Panc1 (cell line): ENCODE measurements at regions not wholly inside any gene's neighbourhood (a gene's known extent, or its start where the extent isn't known, plus 50 kb on each side); places are given as distances from the start of the nearest gene placed in this dataset.

Experiments used
- ATAC-seq: fragments of 200-7000 bp; cut with Tn5 transposase; 2 replicates; pipeline ENCODE4 v1.9.1; 2020; ENCODE audit warnings: mild to moderate bottlenecking, moderate library complexity
- BruUV-seq: library from RNA; stranded (reverse); fragments of 400-500 nt; replicated peaks from 2 replicates; lab custom pipeline; 2021; lab: Mats Ljungman, UMichigan
- CTCF ChIA-PET: fragments of 300-600 bp; sonication (Branson Sonifier 250); formaldehyde crosslinking; loops from one replicate; lab custom pipeline; 2022; ENCODE audit warnings: antibody characterized with exemption; lab: Charles Lee
- POLR2A ChIA-PET: fragments of 300-600 bp; sonication (Branson Sonifier 250); formaldehyde crosslinking; loops from one replicate; lab custom pipeline; 2022; ENCODE audit warnings: antibody characterized with exemption; lab: Charles Lee
- DNase-seq: peaks from one replicate; pipeline ENCODE4 v3.0.0-alpha.2; 2010; ENCODE audit warnings: low read depth, low spot score
- H3K27ac ChIP-seq: 2 replicates; pipeline ENCODE4 v1.5.1; 2011; ENCODE audit warnings: mild to moderate bottlenecking, low read length, inconsistent platforms
- H3K27me3 ChIP-seq: fragments of 200-500 bp; sonication (Bioruptor generic); 2 replicates; pipeline ENCODE4 v1.6.0; 2014; ENCODE audit warnings: low read length, inconsistent platforms; ENCODE audit not compliant: control insufficient read depth, insufficient read depth
- H3K36me3 ChIP-seq: fragments of 200-500 bp; sonication (Bioruptor generic); 2 replicates; pipeline ENCODE4 v1.5.1; 2014; ENCODE audit warnings: inconsistent platforms, mild to moderate bottlenecking, low read length, moderate library complexity; ENCODE audit not compliant: control insufficient read depth, insufficient read depth
- H3K4me1 ChIP-seq: 2 replicates; pipeline ENCODE4 v1.5.1; 2011; ENCODE audit warnings: inconsistent platforms, mild to moderate bottlenecking, low read length, moderate library complexity; ENCODE audit not compliant: control insufficient read depth, insufficient read depth
- H3K4me3 ChIP-seq, 2 experiments: 2 replicates each; pipeline ENCODE4 v1.5.1; 2011 to 2012; ENCODE audit warnings: low read depth in 2 of 2, low read length in 2 of 2, mild to moderate bottlenecking in 2 of 2, inconsistent platforms in 1 of 2, moderate library complexity in 1 of 2
- H3K9me3 ChIP-seq: fragments of 200-500 bp; sonication (Bioruptor generic); 2 replicates; pipeline ENCODE4 v1.5.1; 2014; ENCODE audit warnings: low read depth, mild to moderate bottlenecking, inconsistent platforms, low read length, moderate library complexity; ENCODE audit not compliant: control insufficient read depth, insufficient read depth
- CTCF ChIP-seq: fragments of 450-650 bp; IDR thresholded peaks from 2 replicates; pipeline ENCODE4 v1.5.1; 2017; ENCODE audit warnings: mild to moderate bottlenecking
- POLR2AphosphoS5 ChIP-seq: IDR thresholded peaks from 2 replicates; pipeline ENCODE4 v1.6.1; 2012; ENCODE audit warnings: mild to moderate bottlenecking, low read depth, low read length, moderate library complexity
- REST ChIP-seq, 2 experiments: IDR thresholded peaks; 2 replicates each; pipeline ENCODE4 v1.6.1; 2011 to 2012; ENCODE audit warnings: low read depth in 2 of 2, control low read depth in 1 of 2, low read length in 1 of 2, mild to moderate bottlenecking in 1 of 2, moderate library complexity in 1 of 2; ENCODE audit not compliant: insufficient read depth in 1 of 2
- SIN3A ChIP-seq: IDR thresholded peaks from 2 replicates; pipeline ENCODE4 v1.6.1; 2012; ENCODE audit warnings: low read depth, mild to moderate bottlenecking, low read length, moderate library complexity, borderline replicate concordance; ENCODE audit not compliant: insufficient read depth
- TCF7L2 ChIP-seq: IDR thresholded peaks from 2 replicates; pipeline ENCODE4 v1.6.1; 2011; ENCODE audit warnings: mild to moderate bottlenecking, low read depth, low read length, inconsistent platforms
- in situ Hi-C: cut with HindIII; loops from 2 replicates; pipeline ENCODE4 v1.10.0; 2016; ENCODE audit warnings: low sequenced_read_pairs, low pct_unique_long_range_greater_than_20kb
- intact Hi-C: fragments of 100-400 bp; cut with micrococcal nuclease; formaldehyde crosslinking; loops from one replicate; pipeline ENCODE4 v1.10.0; 2022; ENCODE audit not compliant: unreplicated experiment

GRCh38 chr9:715300-715699 is 126.2 kb upstream of the DMRT1 start:
- H3K9me3 ChIP-seq: no peaks in the 10 kb centered on the region
- CTCF ChIA-PET: no interaction called here
- no peaks in the 10 kb centered on the region for H3K27me3 ChIP-seq
- H3K4me3 ChIP-seq: no peak overlapping the region
- POLR2A ChIA-PET: no interaction called here
- in situ Hi-C loops: no loop called here
- BruUV-seq: no TSS peak
- TF ChIP-seq TCF7L2 (no peak), SIN3A (no peak), POLR2AphosphoS5 (no peak), CTCF (no peak), REST (IDR thresholded peaks at IDR 0.05; ENCODE audit: insufficient read depth in 1 of 2, low read depth in 2 of 2, low read length in 1 of 2) (no peak)
- H3K36me3 ChIP-seq: no peaks in the 10 kb centered on the region
- intact Hi-C loops: no loop called here
- no peak for DNase-seq
- H3K4me1 ChIP-seq: no peaks in the 10 kb centered on the region
- no peak overlapping the region for H3K27ac ChIP-seq
- no peak for ATAC-seq

- Histone ChIP-seq H3K4me1 (no peaks in the 10 kb centered on the region), H3K36me3 (no peaks in the 10 kb centered on the region), H3K9me3 (no peaks in the 10 kb centered on the region), H3K4me3 (no peak overlapping the region), H3K27ac (no peak overlapping the region), H3K27me3 (no peaks in the 10 kb centered on the region)
- in situ Hi-C loops: no loop called here
- DNase-seq (no peak), ATAC-seq (no peak)
- TF ChIP-seq POLR2AphosphoS5 (no peak), SIN3A (no peak), REST (IDR thresholded peaks at IDR 0.05; ENCODE audit: insufficient read depth in 1 of 2, low read depth in 2 of 2, low read length in 1 of 2) (no peak), TCF7L2 (no peak), CTCF (no peak)
- intact Hi-C loops: no loop called here
- ChIA-PET POLR2A (no interaction called here), CTCF (no interaction called here)
- BruUV-seq: no TSS peak
These were observed 125.6 kb upstream of the DMRT1 start for GRCh38 chr9:715743-716400.
